ENCODE measurements at regions not wholly inside any gene's neighbourhood (a gene's known extent, or its start where the extent isn't known, plus 50 kb on each side); places are given as distances from the start of the nearest gene placed in this dataset.

DNA sequence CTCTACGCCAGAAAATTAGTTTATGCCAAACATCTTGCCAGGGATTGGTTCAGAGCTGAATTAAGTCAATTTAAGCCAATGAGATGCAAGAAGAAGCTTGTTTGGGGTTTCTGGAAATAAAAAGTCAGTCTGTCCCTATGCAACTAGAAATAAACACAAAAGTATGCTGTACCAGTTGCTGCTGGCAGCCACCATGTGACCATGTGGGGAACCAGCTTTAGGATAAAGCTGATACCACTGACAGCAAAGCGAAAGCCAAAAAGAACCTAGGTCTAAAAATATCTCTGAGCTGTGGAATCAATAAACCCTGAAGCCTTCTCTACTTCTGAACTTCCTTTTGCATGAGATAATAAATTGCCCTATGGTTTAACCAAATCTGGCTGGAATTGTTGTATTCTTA, 181.8 kb upstream of the PARD3B start:
- Histone ChIP-seq H3K9me3 (ENCODE audit: low read depth) (no peaks in the 10 kb centered on the region), H4K20me1 (ENCODE audit: insufficient read depth, poor library complexity, severe bottlenecking) (no peaks in the 10 kb centered on the region), H3K79me2 (no peaks in the 10 kb centered on the region), H3K4me1 (ENCODE audit: insufficient read depth) (no peaks in the 10 kb centered on the region), H3K27ac (no peak overlapping the region), H3K4me2 (no peak overlapping the region), H3K36me3 (replicated peaks; ENCODE audit: insufficient read depth, low read depth) (no peaks in the 10 kb centered on the region), H3K4me3 (no peak overlapping the region), H3K27me3 (no peaks in the 10 kb centered on the region), H3K9me2 (replicated peaks; ENCODE audit: insufficient read depth) (no peaks in the 10 kb centered on the region), H2AFZ (no peak overlapping the region)
- 100% methylated on average over 2 of the region's 2 CpGs for WGBS (ENCODE audit: low lambda C conversion rate, missing lambda C conversion rate)
- TF ChIP-seq EZH2 (IDR thresholded peaks at IDR 0.05; ENCODE audit: borderline replicate concordance) (no peak), EZH2phosphoT487 (IDR thresholded peaks at IDR 0.05; ENCODE audit: low read depth, severe bottlenecking, unreplicated experiment) (no peak)
- TF ChIP-seq, protein P1, sequence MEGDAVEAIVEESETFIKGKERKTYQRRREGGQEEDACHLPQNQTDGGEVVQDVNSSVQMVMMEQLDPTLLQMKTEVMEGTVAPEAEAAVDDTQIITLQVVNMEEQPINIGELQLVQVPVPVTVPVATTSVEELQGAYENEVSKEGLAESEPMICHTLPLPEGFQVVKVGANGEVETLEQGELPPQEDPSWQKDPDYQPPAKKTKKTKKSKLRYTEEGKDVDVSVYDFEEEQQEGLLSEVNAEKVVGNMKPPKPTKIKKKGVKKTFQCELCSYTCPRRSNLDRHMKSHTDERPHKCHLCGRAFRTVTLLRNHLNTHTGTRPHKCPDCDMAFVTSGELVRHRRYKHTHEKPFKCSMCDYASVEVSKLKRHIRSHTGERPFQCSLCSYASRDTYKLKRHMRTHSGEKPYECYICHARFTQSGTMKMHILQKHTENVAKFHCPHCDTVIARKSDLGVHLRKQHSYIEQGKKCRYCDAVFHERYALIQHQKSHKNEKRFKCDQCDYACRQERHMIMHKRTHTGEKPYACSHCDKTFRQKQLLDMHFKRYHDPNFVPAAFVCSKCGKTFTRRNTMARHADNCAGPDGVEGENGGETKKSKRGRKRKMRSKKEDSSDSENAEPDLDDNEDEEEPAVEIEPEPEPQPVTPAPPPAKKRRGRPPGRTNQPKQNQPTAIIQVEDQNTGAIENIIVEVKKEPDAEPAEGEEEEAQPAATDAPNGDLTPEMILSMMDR (IDR thresholded peaks at IDR 0.05; ENCODE audit: poor library complexity): no peak
- no peak for DNase-seq (ENCODE audit: low spot score)

GRCh38 chr2:204364860-204365535, 180.3 kb upstream of the PARD3B start:
- no peaks in the 10 kb centered on the region for H4K20me1 ChIP-seq (ENCODE audit: insufficient read depth, poor library complexity, severe bottlenecking)
- H3K4me2 ChIP-seq: no peak overlapping the region
- no peaks in the 10 kb centered on the region for H3K27me3 ChIP-seq
- H3K79me2 ChIP-seq: no peaks in the 10 kb centered on the region
- H3K36me3 ChIP-seq (replicated peaks; ENCODE audit: insufficient read depth, low read depth): no peaks in the 10 kb centered on the region
- WGBS (ENCODE audit: low lambda C conversion rate, missing lambda C conversion rate): 96% methylated on average over 6 of the region's 6 CpGs
- no peak overlapping the region for H3K4me3 ChIP-seq
- no peak for DNase-seq (ENCODE audit: low spot score)
- H2AFZ ChIP-seq: no peak overlapping the region
- no peaks in the 10 kb centered on the region for H3K9me3 ChIP-seq (ENCODE audit: low read depth)
- H3K9me2 ChIP-seq (replicated peaks; ENCODE audit: insufficient read depth): no peaks in the 10 kb centered on the region
- H3K27ac ChIP-seq: no peak overlapping the region
- no peaks in the 10 kb centered on the region for H3K4me1 ChIP-seq (ENCODE audit: insufficient read depth)
- TF ChIP-seq EZH2phosphoT487 (IDR thresholded peaks at IDR 0.05; ENCODE audit: low read depth, severe bottlenecking, unreplicated experiment): no peak
- TF ChIP-seq EZH2 (IDR thresholded peaks at IDR 0.05; ENCODE audit: borderline replicate concordance): no peak
- TF ChIP-seq, protein P1 (IDR thresholded peaks at IDR 0.05; ENCODE audit: poor library complexity): no peak

GRCh38 chr2:204365811-204366210, 179.5 kb upstream of the PARD3B start:
- Histone ChIP-seq H4K20me1 (ENCODE audit: insufficient read depth, poor library complexity, severe bottlenecking) (no peaks in the 10 kb centered on the region), H3K27me3 (no peaks in the 10 kb centered on the region), H3K36me3 (replicated peaks; ENCODE audit: insufficient read depth, low read depth) (no peaks in the 10 kb centered on the region), H3K9me3 (ENCODE audit: low read depth) (no peaks in the 10 kb centered on the region), H2AFZ (no peak overlapping the region), H3K27ac (no peak overlapping the region), H3K4me2 (no peak overlapping the region), H3K4me1 (ENCODE audit: insufficient read depth) (no peaks in the 10 kb centered on the region), H3K4me3 (no peak overlapping the region), H3K9me2 (replicated peaks; ENCODE audit: insufficient read depth) (no peaks in the 10 kb centered on the region), H3K79me2 (no peaks in the 10 kb centered on the region)
- 61% methylated on average over 4 of the region's 4 CpGs for WGBS (ENCODE audit: low lambda C conversion rate, missing lambda C conversion rate)
- TF ChIP-seq, protein P1 (IDR thresholded peaks at IDR 0.05; ENCODE audit: poor library complexity): no peak
- TF ChIP-seq EZH2phosphoT487 (IDR thresholded peaks at IDR 0.05; ENCODE audit: low read depth, severe bottlenecking, unreplicated experiment) (no peak), EZH2 (IDR thresholded peaks at IDR 0.05; ENCODE audit: borderline replicate concordance) (no peak)
- no peak for DNase-seq (ENCODE audit: low spot score)
